ENCODE measurements at regions not wholly inside any gene's neighbourhood (a gene's known extent, or its start where the extent isn't known, plus 50 kb on each side); places are given as distances from the start of the nearest gene placed in this dataset.
"Not testable (repeated sequence)": the region's sequence is repeated elsewhere in the genome, so short reads cannot be mapped to it uniquely, and the experiment has no call there.

DNA sequence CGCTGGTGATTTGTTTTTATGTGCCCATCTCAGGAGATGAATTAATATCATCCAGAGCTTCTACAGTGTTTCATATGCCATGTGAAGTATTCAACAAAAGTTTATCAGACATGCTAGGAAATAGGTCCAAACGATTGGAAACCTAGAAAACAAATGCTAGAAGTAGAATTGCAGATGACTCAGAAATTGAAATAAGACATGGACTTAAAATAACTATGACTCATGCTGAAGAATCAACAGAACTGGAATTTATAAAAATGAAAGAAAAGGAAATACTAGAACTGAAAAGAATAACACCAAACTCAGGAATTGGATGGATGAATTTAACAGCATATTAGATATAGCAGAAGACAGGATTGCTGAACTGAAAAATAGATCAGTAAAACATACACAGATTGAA, 172.7 kb upstream of the GIMD1 start:
- Histone ChIP-seq H3K4me1 (ENCODE audit: control insufficient read depth, insufficient read depth, low read length) (no peaks in the 10 kb centered on the region), H3K9me3 (replicated peaks; ENCODE audit: control insufficient read depth, low read depth, low read length) (no peaks in the 10 kb centered on the region), H3K36me3 (ENCODE audit: control insufficient read depth, insufficient read depth, low read length) (no peaks in the 10 kb centered on the region), H3K27ac (ENCODE audit: low read length) (no peak overlapping the region), H3K27me3 (ENCODE audit: control insufficient read depth, insufficient read depth, low read length) (no peaks in the 10 kb centered on the region), H3K4me3 (ENCODE audit: low read length) (no peak overlapping the region)
- 100% methylated on average over 1 of the region's 2 CpGs for WGBS (ENCODE audit: insufficient coverage)
- DNase-seq, result peak; percentile 6

DNA sequence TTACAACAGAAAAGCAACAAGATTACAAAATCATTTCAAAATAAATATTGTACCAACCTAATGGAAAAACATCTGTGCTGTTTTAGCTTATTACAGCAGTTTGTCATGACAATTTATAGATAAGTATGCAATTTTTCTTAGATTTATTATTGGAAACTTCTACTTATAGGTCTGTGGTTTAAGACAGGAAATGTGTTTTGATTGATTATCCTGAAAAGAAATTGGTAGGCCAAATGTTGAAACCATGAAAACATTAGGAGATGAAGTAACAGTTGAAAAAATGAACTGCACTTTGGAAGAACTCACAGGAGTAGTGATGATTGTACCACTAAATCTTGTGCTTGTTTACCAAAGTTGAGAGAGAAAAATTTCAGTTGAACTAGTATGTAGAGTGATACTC, 162.2 kb upstream of the GIMD1 start:
- H3K9me3 ChIP-seq (replicated peaks; ENCODE audit: control insufficient read depth, low read depth, low read length), result no peaks in the 10 kb centered on the region
- DNase-seq, result peak; percentile 77
- no peaks in the 10 kb centered on the region for H3K27me3 ChIP-seq (ENCODE audit: control insufficient read depth, insufficient read depth, low read length)
- no peaks in the 10 kb centered on the region for H3K36me3 ChIP-seq (ENCODE audit: control insufficient read depth, insufficient read depth, low read length)
- no peaks in the 10 kb centered on the region for H3K4me1 ChIP-seq (ENCODE audit: control insufficient read depth, insufficient read depth, low read length)
- H3K27ac ChIP-seq (ENCODE audit: low read length), result no peak overlapping the region
- H3K4me3 ChIP-seq (ENCODE audit: low read length), result no peak overlapping the region

DNA sequence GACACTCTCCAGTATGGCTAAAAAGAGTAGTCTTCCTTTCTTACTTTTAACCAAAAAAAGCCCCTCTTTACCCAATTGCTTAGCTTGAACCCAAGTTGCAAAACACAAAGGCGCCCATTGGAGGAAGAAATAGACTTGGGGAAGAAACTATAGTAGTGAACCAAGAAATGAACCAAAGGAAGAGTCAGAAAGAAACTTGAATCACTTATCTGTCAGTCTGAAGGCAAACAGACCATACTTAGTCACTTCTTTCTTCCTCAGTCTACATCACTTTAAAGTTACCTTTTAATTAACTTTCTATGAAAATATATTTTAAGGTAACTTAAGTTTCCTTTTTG, 161.4 kb upstream of the GIMD1 start:
- H3K27me3 ChIP-seq (ENCODE audit: control insufficient read depth, insufficient read depth, low read length), result no peaks in the 10 kb centered on the region
- no peak for DNase-seq
- WGBS (ENCODE audit: insufficient coverage), result no CpG with 5 or more reads among the region's 1 CpG
- H3K9me3 ChIP-seq (replicated peaks; ENCODE audit: control insufficient read depth, low read depth, low read length), result no peaks in the 10 kb centered on the region
- no peak overlapping the region for H3K27ac ChIP-seq (ENCODE audit: low read length)
- H3K4me3 ChIP-seq (ENCODE audit: low read length), result no peak overlapping the region
- H3K36me3 ChIP-seq (ENCODE audit: control insufficient read depth, insufficient read depth, low read length), result no peaks in the 10 kb centered on the region
- H3K4me1 ChIP-seq (ENCODE audit: control insufficient read depth, insufficient read depth, low read length), result no peaks in the 10 kb centered on the region

DNA sequence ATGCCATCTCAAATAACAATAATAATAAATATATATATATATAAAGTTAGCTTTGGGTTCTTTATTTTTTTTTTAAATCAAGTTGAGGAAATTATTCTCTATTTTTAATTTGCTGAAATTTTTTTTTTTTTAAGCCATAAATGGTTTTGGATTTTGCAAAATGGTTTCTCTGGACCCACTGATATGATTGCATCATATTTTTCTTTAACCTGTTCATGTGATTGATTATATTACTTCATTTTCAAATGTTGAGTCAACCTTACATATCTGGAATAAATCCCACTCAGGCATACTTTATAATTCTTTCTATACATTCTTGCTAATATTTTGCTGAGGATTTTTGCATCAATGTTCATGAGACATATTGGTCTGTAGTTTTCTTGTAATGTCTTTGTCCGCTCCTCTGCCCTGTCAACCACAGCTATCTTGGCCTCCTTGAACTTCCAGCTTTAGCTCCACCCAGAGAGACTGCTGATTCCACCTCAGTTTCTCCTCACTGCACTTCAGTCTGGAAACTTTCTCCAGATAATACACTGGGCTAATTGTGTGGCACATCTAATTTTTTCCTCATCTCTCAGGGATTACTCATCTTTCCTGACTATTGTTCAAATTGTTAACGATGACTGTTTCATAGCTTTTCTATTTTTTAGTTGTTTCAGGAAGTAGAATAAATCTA, 160.9 kb upstream of the GIMD1 start:
- Histone ChIP-seq H3K4me1 (ENCODE audit: control insufficient read depth, insufficient read depth, low read length) (no peaks in the 10 kb centered on the region), H3K9me3 (replicated peaks; ENCODE audit: control insufficient read depth, low read depth, low read length) (no peaks in the 10 kb centered on the region)

DNA sequence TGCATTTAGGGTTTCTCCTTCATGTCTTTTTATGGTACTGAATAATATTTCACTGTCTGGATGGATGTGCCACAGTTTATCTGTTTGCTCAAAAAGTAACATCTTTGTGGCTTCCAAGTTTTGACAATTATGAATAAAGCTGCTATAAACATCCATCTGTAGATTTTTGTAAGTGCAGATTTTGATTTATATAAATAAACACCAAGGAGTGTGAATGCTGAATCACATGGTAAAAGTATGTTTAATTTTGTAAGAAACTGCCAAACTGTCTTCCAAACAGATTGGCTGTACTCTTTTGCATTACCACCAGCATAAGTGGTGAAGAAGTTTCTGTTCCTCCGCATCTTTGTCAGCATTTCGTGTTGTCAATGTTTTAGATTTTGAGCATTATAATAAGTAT, 158.7 kb upstream of the GIMD1 start:
- H3K4me1 ChIP-seq (ENCODE audit: control insufficient read depth, insufficient read depth, low read length), result no peaks in the 10 kb centered on the region
- H3K27me3 ChIP-seq (ENCODE audit: control insufficient read depth, insufficient read depth, low read length), result no peaks in the 10 kb centered on the region
- no peaks in the 10 kb centered on the region for H3K9me3 ChIP-seq (replicated peaks; ENCODE audit: control insufficient read depth, low read depth, low read length)
- H3K36me3 ChIP-seq (ENCODE audit: control insufficient read depth, insufficient read depth, low read length), result no peaks in the 10 kb centered on the region
- WGBS (ENCODE audit: insufficient coverage), result no CpG with 5 or more reads among the region's 2 CpGs
- DNase-seq, result no peak
- H3K4me3 ChIP-seq (ENCODE audit: low read length), result no peak overlapping the region
- H3K27ac ChIP-seq (ENCODE audit: low read length), result no peak overlapping the region

More for the DNA sequence above, 160.9 kb upstream of the GIMD1 start:
- no peak for DNase-seq
- Histone ChIP-seq H3K27me3 (ENCODE audit: control insufficient read depth, insufficient read depth, low read length) (no peaks in the 10 kb centered on the region), H3K4me3 (ENCODE audit: low read length) (no peak overlapping the region), H3K27ac (ENCODE audit: low read length) (no peak overlapping the region), H3K36me3 (ENCODE audit: control insufficient read depth, insufficient read depth, low read length) (no peaks in the 10 kb centered on the region)
- WGBS (ENCODE audit: insufficient coverage), result no CpG with 5 or more reads among the region's 2 CpGs

DNA sequence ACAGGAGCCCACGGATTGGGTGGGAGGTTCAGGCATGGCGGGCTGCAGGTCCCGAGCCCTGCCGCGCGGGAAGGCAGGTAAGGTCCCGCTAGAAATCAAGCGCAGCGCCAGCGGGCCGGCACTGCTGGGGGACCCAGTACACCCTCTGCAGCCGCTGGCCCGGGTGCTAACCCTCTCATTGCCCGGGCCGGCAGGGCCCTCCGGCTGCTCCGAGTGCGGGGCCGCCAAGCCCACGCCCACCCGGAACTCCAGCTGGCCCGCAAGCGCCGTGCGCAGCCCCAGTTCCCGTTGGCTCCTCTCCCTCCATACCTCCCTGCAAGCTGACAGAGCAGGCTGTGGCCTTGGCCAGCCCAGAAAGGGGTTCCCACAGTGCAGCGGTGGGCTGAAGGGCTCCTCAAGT, 156.8 kb upstream of the GIMD1 start:
- 96% methylated on average over 23 of the region's 27 CpGs for WGBS (ENCODE audit: insufficient coverage)
- not testable (repeated sequence) for H3K4me1 ChIP-seq (ENCODE audit: control insufficient read depth, insufficient read depth, low read length); H3K9me3 ChIP-seq (replicated peaks; ENCODE audit: control insufficient read depth, low read depth, low read length); DNase-seq; H3K4me3 ChIP-seq (ENCODE audit: low read length); H3K27ac ChIP-seq (ENCODE audit: low read length); H3K27me3 ChIP-seq (ENCODE audit: control insufficient read depth, insufficient read depth, low read length); H3K36me3 ChIP-seq (ENCODE audit: control insufficient read depth, insufficient read depth, low read length)

DNA sequence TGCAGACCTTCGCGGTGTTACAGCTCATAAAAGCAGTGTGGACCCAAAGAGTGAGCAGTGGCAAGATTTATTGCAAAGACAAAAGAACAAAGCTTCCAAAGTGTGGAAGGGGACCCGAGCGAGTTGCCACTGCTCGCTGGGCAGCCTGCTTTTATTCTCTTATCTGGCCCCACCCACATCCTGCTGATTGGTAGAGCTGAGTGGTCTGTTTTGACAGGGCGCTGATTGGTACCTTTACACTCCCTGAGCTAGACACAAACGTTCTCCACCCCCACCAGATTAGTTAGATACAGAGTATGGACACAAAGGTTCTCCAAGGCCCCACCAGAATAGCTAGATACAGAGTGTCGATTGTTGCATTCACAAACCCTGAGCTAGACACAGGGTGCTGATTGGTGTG, 156.2 kb upstream of the GIMD1 start:
- H3K4me3 ChIP-seq (ENCODE audit: low read length); H3K27me3 ChIP-seq (ENCODE audit: control insufficient read depth, insufficient read depth, low read length); H3K27ac ChIP-seq (ENCODE audit: low read length); H3K4me1 ChIP-seq (ENCODE audit: control insufficient read depth, insufficient read depth, low read length); DNase-seq; H3K9me3 ChIP-seq (replicated peaks; ENCODE audit: control insufficient read depth, low read depth, low read length); H3K36me3 ChIP-seq (ENCODE audit: control insufficient read depth, insufficient read depth, low read length): not testable (repeated sequence)
- 93% methylated on average over 2 of the region's 8 CpGs for WGBS (ENCODE audit: insufficient coverage)

DNA sequence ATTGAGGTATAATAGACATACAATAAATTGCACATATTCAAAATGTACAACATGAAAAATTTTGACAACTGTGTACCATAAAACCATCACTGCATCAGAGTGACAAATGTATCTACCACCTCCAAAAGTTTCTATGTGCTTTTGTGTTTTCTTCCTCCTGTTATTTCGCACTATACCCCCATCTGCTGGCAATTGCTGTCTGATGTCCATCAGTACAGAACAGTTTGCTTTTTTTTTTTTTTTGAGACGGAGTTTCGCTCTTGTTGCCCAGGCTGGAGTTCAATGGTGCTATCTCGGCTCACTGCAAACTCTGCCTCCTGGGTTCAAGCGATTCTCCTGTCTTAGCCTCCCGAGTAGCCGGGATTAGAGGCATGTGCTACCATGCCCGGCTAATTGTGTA, 154.3 kb upstream of the GIMD1 start:
- H3K9me3 ChIP-seq (replicated peaks; ENCODE audit: control insufficient read depth, low read depth, low read length), result no peaks in the 10 kb centered on the region
- H3K27ac ChIP-seq (ENCODE audit: low read length), result no peak overlapping the region
- DNase-seq, result peak; percentile 16
- 100% methylated on average over 3 of the region's 8 CpGs for WGBS (ENCODE audit: insufficient coverage)
- no peaks in the 10 kb centered on the region for H3K4me1 ChIP-seq (ENCODE audit: control insufficient read depth, insufficient read depth, low read length)
- H3K4me3 ChIP-seq (ENCODE audit: low read length), result no peak overlapping the region
- no peaks in the 10 kb centered on the region for H3K27me3 ChIP-seq (ENCODE audit: control insufficient read depth, insufficient read depth, low read length)
- no peaks in the 10 kb centered on the region for H3K36me3 ChIP-seq (ENCODE audit: control insufficient read depth, insufficient read depth, low read length)

DNA sequence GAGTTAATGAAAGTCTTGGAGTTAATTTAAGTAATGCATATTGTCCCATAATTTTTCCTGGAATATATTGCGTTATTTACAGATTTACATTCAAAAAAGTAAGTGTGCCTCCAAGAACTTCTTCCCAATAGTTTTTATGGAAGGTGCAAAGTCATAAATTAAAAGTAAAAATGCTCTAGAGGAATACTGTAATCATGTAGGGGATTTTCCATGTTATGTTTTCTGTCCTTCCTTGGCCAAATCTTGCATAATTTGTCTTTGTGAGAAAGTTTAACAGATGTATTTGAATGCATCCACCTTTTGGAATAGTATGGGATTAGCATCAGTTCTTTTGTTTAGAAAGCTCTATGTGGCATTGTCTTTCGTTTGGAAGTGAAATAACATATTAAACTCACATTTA, 144.1 kb upstream of the GIMD1 start:
- WGBS (ENCODE audit: insufficient coverage), result no CpG with 5 or more reads among the region's 2 CpGs
- H3K4me1 ChIP-seq (ENCODE audit: control insufficient read depth, insufficient read depth, low read length), result no peaks in the 10 kb centered on the region

DNA sequence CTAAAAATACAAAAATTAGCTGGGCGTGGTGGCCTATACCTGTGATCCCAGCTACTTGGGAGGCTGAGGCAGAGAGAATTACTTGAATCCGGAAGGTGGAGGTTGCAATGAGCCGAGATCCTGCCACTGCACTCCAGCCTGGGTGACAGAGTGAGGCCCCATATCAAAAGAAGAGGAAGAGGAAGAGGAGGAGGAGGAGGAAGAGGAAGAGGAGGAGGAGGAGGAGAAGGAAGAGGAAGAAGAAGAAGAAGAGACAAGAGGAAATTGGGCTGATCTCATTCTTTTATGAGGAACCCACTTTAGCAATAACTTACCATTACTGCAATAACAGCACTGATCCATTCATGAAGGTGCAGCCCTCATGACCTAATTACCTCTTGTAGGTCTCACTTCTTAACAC, 138.9 kb upstream of the GIMD1 start:
- Histone ChIP-seq H3K36me3 (ENCODE audit: control insufficient read depth, insufficient read depth, low read length) (no peaks in the 10 kb centered on the region), H3K9me3 (replicated peaks; ENCODE audit: control insufficient read depth, low read depth, low read length) (no peaks in the 10 kb centered on the region), H3K4me1 (ENCODE audit: control insufficient read depth, insufficient read depth, low read length) (no peaks in the 10 kb centered on the region), H3K4me3 (ENCODE audit: low read length) (no peak overlapping the region), H3K27me3 (ENCODE audit: control insufficient read depth, insufficient read depth, low read length) (no peaks in the 10 kb centered on the region), H3K27ac (ENCODE audit: low read length) (no peak overlapping the region)
- WGBS (ENCODE audit: insufficient coverage), result 100% methylated on average over 2 of the region's 3 CpGs
- DNase-seq, result no peak

More for the DNA sequence above, 144.1 kb upstream of the GIMD1 start:
- H3K36me3 ChIP-seq (ENCODE audit: control insufficient read depth, insufficient read depth, low read length), result no peaks in the 10 kb centered on the region
- DNase-seq, result peak; percentile 75
- no peak overlapping the region for H3K4me3 ChIP-seq (ENCODE audit: low read length)
- H3K27me3 ChIP-seq (ENCODE audit: control insufficient read depth, insufficient read depth, low read length), result no peaks in the 10 kb centered on the region
- H3K27ac ChIP-seq (ENCODE audit: low read length), result peak overlapping the region; percentile 60
- H3K9me3 ChIP-seq (replicated peaks; ENCODE audit: control insufficient read depth, low read depth, low read length), result no peaks in the 10 kb centered on the region
